H7 (cell line): ENCODE measurements at regions not wholly inside any gene's neighbourhood (a gene's known extent, or its start where the extent isn't known, plus 50 kb on each side); places are given as distances from the start of the nearest gene placed in this dataset.

Experiments used
- DNase-seq: peaks from one replicate; pipeline ENCODE4 v3.0.0; 2012
- H3K27me3 ChIP-seq: 2 replicates; pipeline ENCODE4 v1.6.0; 2011; ENCODE audit warnings: mild to moderate bottlenecking, low read length; ENCODE audit not compliant: control insufficient read depth, insufficient read depth
- H3K36me3 ChIP-seq: replicated peaks from 2 replicates; pipeline ENCODE4 v1.5.1; 2011; ENCODE audit warnings: low read length; ENCODE audit not compliant: control insufficient read depth, insufficient read depth
- H3K4me3 ChIP-seq: 2 replicates; pipeline ENCODE4 v1.5.1; 2011; ENCODE audit warnings: low read depth, mild to moderate bottlenecking, control low read depth, low read length, moderate library complexity; ENCODE audit not compliant: insufficient read depth

GRCh38 chr5:56460195-56460546 is 227.0 kb upstream of the ANKRD55 start:
- Histone ChIP-seq H3K36me3 (no peaks in the 10 kb centered on the region), H3K27me3 (no peaks in the 10 kb centered on the region), H3K4me3 (no peak overlapping the region)
- DNase-seq = no peak

DNA sequence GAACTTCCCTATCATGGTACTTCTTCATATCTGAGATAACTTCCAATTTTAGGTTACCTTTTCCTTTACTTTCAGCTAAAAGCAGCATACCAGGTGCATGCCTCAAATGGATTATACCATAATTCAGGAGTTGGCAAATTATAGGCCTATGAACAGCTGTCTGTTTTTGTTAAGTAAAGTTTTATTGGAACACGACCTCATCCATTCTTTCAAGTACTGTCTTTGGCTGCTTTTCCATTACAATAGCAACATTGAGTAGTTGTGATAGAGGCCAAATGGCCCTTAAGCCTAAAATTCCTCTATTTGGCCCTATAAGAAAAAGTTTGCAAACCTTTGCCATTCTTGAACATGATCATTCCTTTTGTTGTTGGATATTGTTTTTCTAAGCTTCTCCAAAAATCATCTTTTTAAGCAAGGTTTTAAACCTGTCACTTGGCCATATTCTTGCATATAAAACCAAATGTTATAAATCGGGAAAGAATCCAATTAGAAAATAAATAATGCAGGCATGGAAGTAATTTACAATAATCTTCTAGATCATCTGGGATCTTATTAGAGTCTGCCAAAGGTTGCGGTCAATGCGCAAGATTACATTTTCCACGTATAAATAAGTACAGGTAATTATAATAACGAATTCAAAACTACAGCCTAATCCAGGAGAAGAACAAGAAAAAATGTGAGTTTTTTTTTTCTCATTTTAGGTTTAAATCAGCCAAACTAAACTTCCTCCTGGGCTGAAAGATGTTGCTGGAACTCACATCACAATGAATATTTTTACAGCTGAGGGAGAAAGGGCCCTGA is 226.5 kb upstream of the ANKRD55 start:
- H3K27me3 ChIP-seq = no peaks in the 10 kb centered on the region
- no peak for DNase-seq
- no peak overlapping the region for H3K4me3 ChIP-seq
- no peaks in the 10 kb centered on the region for H3K36me3 ChIP-seq

GRCh38 chr5:56457887-56458812 is 225.0 kb upstream of the ANKRD55 start:
- Histone ChIP-seq H3K4me3 (no peak overlapping the region), H3K27me3 (no peaks in the 10 kb centered on the region), H3K36me3 (no peaks in the 10 kb centered on the region)
- DNase-seq = no peak

GRCh38 chr5:56456002-56456401 is 222.9 kb upstream of the ANKRD55 start:
- H3K36me3 ChIP-seq = no peaks in the 10 kb centered on the region
- H3K4me3 ChIP-seq = no peak overlapping the region
- DNase-seq = no peak
- H3K27me3 ChIP-seq = no peaks in the 10 kb centered on the region

GRCh38 chr5:56455417-56455816 is 222.3 kb upstream of the ANKRD55 start:
- DNase-seq = no peak
- H3K4me3 ChIP-seq = no peak overlapping the region
- H3K36me3 ChIP-seq = no peaks in the 10 kb centered on the region
- H3K27me3 ChIP-seq = no peaks in the 10 kb centered on the region

- no peaks in the 10 kb centered on the region for H3K36me3 ChIP-seq
- no peak for DNase-seq
- H3K27me3 ChIP-seq = no peaks in the 10 kb centered on the region
- H3K4me3 ChIP-seq = no peak overlapping the region
These were observed 221.2 kb upstream of the ANKRD55 start for GRCh38 chr5:56454219-56454862.

DNA sequence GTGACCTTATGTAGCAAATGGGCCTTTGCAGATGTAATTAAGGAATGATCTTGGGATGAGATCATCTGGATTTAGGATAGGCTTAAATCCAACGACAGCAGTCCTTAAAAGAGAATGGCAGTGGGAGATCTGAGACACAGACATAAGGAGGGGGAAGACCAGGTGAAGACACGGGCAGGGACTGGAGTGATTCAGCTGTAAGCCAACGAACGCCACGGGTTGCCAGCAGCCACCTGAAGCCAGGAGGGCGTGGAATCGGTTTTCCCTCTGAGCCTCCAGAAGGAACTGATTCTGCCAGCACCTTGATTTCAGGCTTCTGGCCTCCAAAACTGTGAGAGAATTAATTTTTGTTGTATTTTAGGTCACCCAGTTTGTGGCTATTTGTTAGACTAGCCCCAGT is 218.6 kb upstream of the ANKRD55 start:
- Histone ChIP-seq H3K4me3 (no peak overlapping the region), H3K27me3 (no peaks in the 10 kb centered on the region; the same call in 1 of the 2 replicates), H3K36me3 (no peaks in the 10 kb centered on the region)
- no peak for DNase-seq

GRCh38 chr5:56450766-56451165 is 217.6 kb upstream of the ANKRD55 start:
- Histone ChIP-seq H3K36me3 (no peaks in the 10 kb centered on the region), H3K27me3 (no peaks in the 10 kb centered on the region; the same call in 1 of the 2 replicates), H3K4me3 (no peak overlapping the region)
- DNase-seq = no peak

DNA sequence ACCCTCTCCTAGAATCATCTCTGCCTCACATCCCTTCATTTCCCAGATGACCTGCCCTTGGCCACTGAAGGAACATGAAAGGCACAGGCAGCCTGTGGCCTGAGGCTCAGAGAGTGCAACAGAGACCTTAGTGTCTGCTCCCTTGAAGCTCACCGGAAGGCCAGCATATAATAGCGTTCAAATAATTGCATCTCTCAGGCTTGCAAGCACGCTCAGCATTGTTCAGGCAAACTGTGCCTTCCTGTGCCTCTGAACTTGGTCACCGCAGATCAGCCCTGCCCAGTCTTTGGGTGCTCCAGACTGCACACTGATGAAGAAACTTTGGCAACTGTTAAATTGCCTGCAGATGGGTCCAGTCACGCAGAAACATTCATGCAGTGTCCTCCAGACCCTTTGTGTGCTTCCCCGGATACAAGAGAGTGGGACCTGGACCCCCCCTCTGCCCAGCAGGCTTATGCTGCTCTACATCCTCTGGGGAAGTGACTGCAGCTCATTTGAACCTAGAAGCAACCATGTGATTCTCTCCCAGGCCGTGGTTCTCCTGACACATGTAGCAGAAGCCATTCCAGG is 216.0 kb upstream of the ANKRD55 start:
- no peak overlapping the region for H3K4me3 ChIP-seq
- H3K36me3 ChIP-seq = no peaks in the 10 kb centered on the region
- H3K27me3 ChIP-seq = no peaks in the 10 kb centered on the region; the same call in 1 of the 2 replicates
- DNase-seq = no peak

- no peak for DNase-seq
- no peak overlapping the region for H3K4me3 ChIP-seq
These were observed 214.5 kb upstream of the ANKRD55 start for GRCh38 chr5:56447656-56448055.

DNA sequence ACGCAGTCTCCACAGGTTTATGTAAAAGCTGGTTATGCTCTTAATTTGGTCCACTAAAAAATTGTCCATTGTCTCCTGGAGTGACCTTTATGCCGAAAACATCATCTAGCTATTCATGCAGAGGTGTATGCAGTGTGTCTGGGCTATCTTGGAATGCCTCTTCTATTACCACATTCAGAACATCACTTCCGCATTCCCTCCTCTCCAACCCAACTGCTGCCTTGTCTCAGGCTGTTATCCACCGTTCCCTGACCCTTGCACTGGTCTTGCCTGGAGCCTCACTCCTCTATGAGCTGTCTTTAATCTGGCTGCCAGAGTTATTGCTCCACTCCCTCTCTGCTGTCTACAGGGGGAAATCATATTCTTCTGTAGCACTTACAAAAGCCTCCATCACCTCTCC is 214.1 kb upstream of the ANKRD55 start:
- H3K36me3 ChIP-seq = no peaks in the 10 kb centered on the region
- no peak for DNase-seq
- no peaks in the 10 kb centered on the region; the same call in 1 of the 2 replicates for H3K27me3 ChIP-seq
- no peak overlapping the region for H3K4me3 ChIP-seq

More at GRCh38 chr5:56447656-56448055, 214.5 kb upstream of the ANKRD55 start:
- no peaks in the 10 kb centered on the region; the same call in 1 of the 2 replicates for H3K27me3 ChIP-seq
- no peaks in the 10 kb centered on the region for H3K36me3 ChIP-seq

GRCh38 chr5:56446728-56447127 is 213.6 kb upstream of the ANKRD55 start:
- no peak overlapping the region for H3K4me3 ChIP-seq
- H3K36me3 ChIP-seq = no peaks in the 10 kb centered on the region
- no peaks in the 10 kb centered on the region; the same call in 1 of the 2 replicates for H3K27me3 ChIP-seq
- no peak for DNase-seq

DNA sequence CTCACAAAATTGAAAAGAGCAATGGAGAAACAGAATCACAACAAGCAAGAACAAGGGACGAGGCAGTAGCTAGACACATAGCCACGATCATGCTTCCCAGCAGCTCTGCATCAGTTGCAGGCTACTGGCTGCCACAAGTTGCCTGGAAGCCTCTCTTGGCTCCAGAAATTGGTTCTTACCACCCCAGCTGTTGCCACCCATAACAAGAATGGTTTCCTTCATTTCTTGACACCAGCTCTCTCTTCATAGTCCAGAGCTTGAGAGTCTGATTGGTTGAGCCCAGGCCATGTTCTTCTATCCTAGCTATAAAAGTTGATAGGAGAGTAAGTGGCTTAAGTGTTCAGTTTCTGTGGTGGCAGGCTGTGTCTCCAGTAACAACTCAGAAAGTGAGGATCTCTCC is 210.7 kb upstream of the ANKRD55 start:
- no peak for DNase-seq
- no peak overlapping the region for H3K4me3 ChIP-seq
- H3K27me3 ChIP-seq = no peaks in the 10 kb centered on the region; the same call in 1 of the 2 replicates
- H3K36me3 ChIP-seq = no peaks in the 10 kb centered on the region
